HepG2 (cell line): ENCODE measurements at regions not wholly inside any gene's neighbourhood (a gene's known extent, or its start where the extent isn't known, plus 50 kb on each side); places are given as distances from the start of the nearest gene placed in this dataset.

Experiments
- ATAC-seq: fragments of 200-7000 bp; cut with Tn5 transposase; 3 replicates; pipeline ENCODE4 v1.9.1; 2020; ENCODE audit warnings: mild to moderate bottlenecking, moderate library complexity
- BruUV-seq: library from RNA; stranded (reverse); fragments of 400-500 nt; replicated peaks from 2 replicates; lab custom pipeline; 2021; lab: Mats Ljungman, UMichigan
- CTCF ChIA-PET: fragments of 300-600 bp; formaldehyde crosslinking; extraction: SDS; loops from one replicate; lab custom pipeline; 2021; ENCODE audit warnings: low total read pairs, inconsistent platforms, low intra/inter-chr PET ratio; lab: Yijun Ruan, JAX
- POLR2A ChIA-PET: fragments of 350-600 bp; sonication (Branson Sonifier 250); formaldehyde crosslinking; loops from one replicate; lab custom pipeline; 2020; ENCODE audit warnings: antibody characterized with exemption, inconsistent platforms; lab: Yijun Ruan, JAX
- DNase-seq: peaks from one replicate; pipeline ENCODE4 v3.0.0-alpha.2; 2015; ENCODE audit warnings: low spot score
- FAIRE-seq: peaks from 3 replicates; lab custom pipeline; 2011; peaks lifted over from hg19 to GRCh38; lab: Jason Lieb, UNC
- H2AFZ ChIP-seq: one replicate; pipeline ENCODE4 v1.6.1; 2011; ENCODE audit warnings: low read length, inconsistent platforms
- H3K27ac ChIP-seq: fragments of 300-600 bp; 3 replicates; pipeline ENCODE4 v1.8.0; 2011; ENCODE audit warnings: mixed run types, mild to moderate bottlenecking, mixed read lengths, low read length, inconsistent platforms; ENCODE audit not compliant: insufficient read depth; ENCODE audit errors: extremely low read length
- H3K27me3 ChIP-seq, 2 experiments: fragments of 200-600 bp in 1 of 2; 2 replicates in 1 of 2; 3 replicates in 1 of 2; pipeline versions ENCODE4 v1.6.0 to v1.8.0; 2011; ENCODE audit warnings: low read length in 2 of 2, mild to moderate bottlenecking in 2 of 2, moderate library complexity in 2 of 2, inconsistent platforms in 1 of 2; ENCODE audit not compliant: insufficient read depth in 2 of 2, control insufficient read depth in 1 of 2
- H3K36me3 ChIP-seq, 2 experiments: fragments of 200-600 bp in 1 of 2; replicated peaks in 1 of 2; 2 replicates in 1 of 2; 3 replicates in 1 of 2; pipeline versions ENCODE4 v1.5.1 to v1.8.0; 2011; ENCODE audit warnings: low read length in 2 of 2, inconsistent platforms in 1 of 2; ENCODE audit not compliant: insufficient read depth in 2 of 2, control insufficient read depth in 1 of 2
- H3K4me1 ChIP-seq: 2 replicates; pipeline ENCODE4 v1.5.1; 2012; ENCODE audit warnings: low read length, inconsistent platforms; ENCODE audit not compliant: insufficient read depth
- H3K4me2 ChIP-seq: 2 replicates; pipeline ENCODE4 v1.6.0; 2011; ENCODE audit warnings: low read depth, low read length, inconsistent platforms
- H3K4me3 ChIP-seq, 3 experiments: fragments of 200-600 bp in 1 of 3; sonication (generic), shearing (Covaris generic) in 1 of 3; replicated peaks in 1 of 3; 2 replicates each; pipeline ENCODE4 v1.5.1; 2011 to 2016; ENCODE audit warnings: low read length in 3 of 3, inconsistent platforms in 2 of 3, low read depth in 2 of 3, mild to moderate bottlenecking in 2 of 3, control low read depth in 1 of 3, mixed read lengths in 1 of 3; ENCODE audit not compliant: insufficient read depth in 1 of 3
- H3K79me2 ChIP-seq: one replicate; pipeline ENCODE4 v1.6.1; 2011; ENCODE audit warnings: low read length, inconsistent platforms; ENCODE audit not compliant: insufficient read depth
- H3K9ac ChIP-seq: 2 replicates; pipeline ENCODE4 v1.6.0; 2011; ENCODE audit warnings: mild to moderate bottlenecking, low read depth, low read length, inconsistent platforms; ENCODE audit not compliant: insufficient read depth
- H3K9me3 ChIP-seq: 2 replicates; pipeline ENCODE4 v1.5.1; 2012; ENCODE audit warnings: mild to moderate bottlenecking, low read length
- H4K20me1 ChIP-seq: 2 replicates; pipeline ENCODE4 v1.6.0; 2011; ENCODE audit warnings: inconsistent platforms, mild to moderate bottlenecking, low read length, moderate library complexity; ENCODE audit not compliant: insufficient read depth
- ATF5 ChIP-seq: sonication (generic); formaldehyde crosslinking; IDR thresholded peaks from 2 replicates; pipeline ENCODE4 v1.4.0; 2020; ENCODE audit warnings: mild to moderate bottlenecking, low read depth, missing genetic modification reagents
- DDIT3 ChIP-seq: sonication (generic); formaldehyde crosslinking; IDR thresholded peaks from 2 replicates; pipeline ENCODE4 v1.4.0; 2020; ENCODE audit warnings: mild to moderate bottlenecking, missing genetic modification reagents
- GMEB1 ChIP-seq: sonication (generic); formaldehyde crosslinking; IDR thresholded peaks from 2 replicates; pipeline ENCODE4 v1.5.1; 2020; ENCODE audit warnings: missing genetic modification reagents, mild to moderate bottlenecking, borderline replicate concordance
- GZF1 ChIP-seq: sonication (generic); formaldehyde crosslinking; IDR thresholded peaks from 2 replicates; pipeline ENCODE4 v1.5.1; 2020; ENCODE audit warnings: mild to moderate bottlenecking, missing genetic modification reagents
- HDAC1 ChIP-seq: sonication (generic); formaldehyde crosslinking; IDR thresholded peaks from 2 replicates; pipeline ENCODE4 v1.5.1; 2020; ENCODE audit warnings: mild to moderate bottlenecking, missing genetic modification reagents
- HNRNPH1 ChIP-seq: fragments of 200-400 bp; formaldehyde crosslinking; optimal IDR thresholded peaks from 2 replicates; pipeline ENCODE3; 2017; ENCODE audit warnings: mild to moderate bottlenecking, low read depth, low read length
- IKZF5 ChIP-seq: IDR thresholded peaks from 2 replicates; pipeline ENCODE4 v1.6.1; 2018; ENCODE audit warnings: missing genetic modification reagents, mild to moderate bottlenecking, missing compliant biosample characterization
- MEF2D ChIP-seq: sonication (generic); formaldehyde crosslinking; IDR thresholded peaks from 2 replicates; pipeline ENCODE4 v1.5.1; 2020; ENCODE audit warnings: mild to moderate bottlenecking, missing genetic modification reagents
- MTA3 ChIP-seq: sonication (generic); formaldehyde crosslinking; IDR thresholded peaks from 2 replicates; pipeline ENCODE4 v1.4.0; 2020; ENCODE audit warnings: missing genetic modification reagents
- NAIF1 ChIP-seq: sonication (generic); formaldehyde crosslinking; IDR thresholded peaks from 2 replicates; pipeline ENCODE4 v1.5.0; 2020; ENCODE audit warnings: mild to moderate bottlenecking, missing genetic modification reagents, borderline replicate concordance
- NFE2L1 ChIP-seq: sonication (generic); formaldehyde crosslinking; IDR thresholded peaks from 2 replicates; pipeline ENCODE4 v1.4.0; 2020; ENCODE audit warnings: missing genetic modification reagents, mild to moderate bottlenecking, borderline replicate concordance
- PAXIP1 ChIP-seq: sonication (generic); formaldehyde crosslinking; conservative IDR thresholded peaks from 2 replicates; pipeline ENCODE4 v1.4.0; 2020; ENCODE audit warnings: mild to moderate bottlenecking, missing genetic modification reagents, moderate library complexity
- PHF5A ChIP-seq: IDR thresholded peaks from one replicate; pipeline ENCODE4 v1.6.1; 2018; ENCODE audit warnings: low read depth, missing genetic modification reagents; ENCODE audit not compliant: unreplicated experiment
- ZFY ChIP-seq: sonication (generic); formaldehyde crosslinking; IDR thresholded peaks from 2 replicates; pipeline ENCODE4 v1.4.0; 2020; ENCODE audit warnings: missing genetic modification reagents
- ZZZ3 ChIP-seq: sonication (generic); formaldehyde crosslinking; IDR thresholded peaks from 2 replicates; pipeline ENCODE4 v1.4.0; 2020; ENCODE audit warnings: missing genetic modification reagents, mild to moderate bottlenecking, borderline replicate concordance
- WGBS: methylation state at CpG from one replicate; pipeline ENCODE4 v1.1.6; 2017; ENCODE audit warnings: low lambda C conversion rate; 5-methylcytosine and 5-hydroxymethylcytosine counted together
- in situ Hi-C: cut with HindIII; loops from 2 replicates; pipeline ENCODE4 v1.10.0; 2017; ENCODE audit warnings: low pct_unique_long_range_greater_than_20kb; ENCODE audit not compliant: extremely low pct_ligation_motif_present
- intact Hi-C: fragments of 100-400 bp; cut with micrococcal nuclease; formaldehyde crosslinking; loops from one replicate; pipeline ENCODE4 v1.10.0; 2022; ENCODE audit not compliant: unreplicated experiment

- H3K4me1 ChIP-seq, result no peaks in the 10 kb centered on the region
- H4K20me1 ChIP-seq, result no peaks in the 10 kb centered on the region
- no peaks in the 10 kb centered on the region for H3K9me3 ChIP-seq
- no peak overlapping the region for H3K4me3 ChIP-seq
- H3K79me2 ChIP-seq, result no peaks in the 10 kb centered on the region
- no peak for FAIRE-seq
- no peak overlapping the region for H2AFZ ChIP-seq
- H3K27me3 ChIP-seq, result no peaks in the 10 kb centered on the region
- ATAC-seq, result no peak
- no peak overlapping the region for H3K27ac ChIP-seq
- CTCF ChIA-PET, result no interaction called here
- no peak overlapping the region for H3K4me2 ChIP-seq
- in situ Hi-C loops, result no loop called here
- intact Hi-C loops, result no loop called here
- no peak overlapping the region for H3K9ac ChIP-seq
- POLR2A ChIA-PET, result no interaction called here
- BruUV-seq, result no TSS peak
- 0% methylated on average over 1 of the region's 1 CpG for WGBS
- no peaks in the 10 kb centered on the region for H3K36me3 ChIP-seq
- DNase-seq, result no peak
- TF ChIP-seq ZFY (CRISPR knock-in tag), result no peak
- TF ChIP-seq PHF5A (CRISPR knock-in tag), result no peak
- no peak for TF ChIP-seq NFE2L1 (CRISPR knock-in tag)
- TF ChIP-seq NAIF1 (CRISPR knock-in tag), result no peak
- TF ChIP-seq DDIT3 (CRISPR knock-in tag), result no peak
- TF ChIP-seq GMEB1 (CRISPR knock-in tag), result no peak
- no peak for TF ChIP-seq HDAC1 (CRISPR knock-in tag)
- TF ChIP-seq IKZF5 (CRISPR knock-in tag), result no peak
- no peak for TF ChIP-seq MTA3 (CRISPR knock-in tag)
- TF ChIP-seq ZZZ3, result no peak
- TF ChIP-seq ATF5, result no peak
- no peak for TF ChIP-seq HNRNPH1
- no peak for TF ChIP-seq MEF2D (CRISPR knock-in tag)
- no peak for TF ChIP-seq PAXIP1 (CRISPR knock-in tag)
- no peak for TF ChIP-seq GZF1 (CRISPR knock-in tag)
Measured at GRCh38 chr12:60174941-60175340, 579.1 kb downstream of the SLC16A7 start.
